ENCODE measurements at regions not wholly inside any gene's neighbourhood (a gene's known extent, or its start where the extent isn't known, plus 50 kb on each side); places are given as distances from the start of the nearest gene placed in this dataset.

DNA sequence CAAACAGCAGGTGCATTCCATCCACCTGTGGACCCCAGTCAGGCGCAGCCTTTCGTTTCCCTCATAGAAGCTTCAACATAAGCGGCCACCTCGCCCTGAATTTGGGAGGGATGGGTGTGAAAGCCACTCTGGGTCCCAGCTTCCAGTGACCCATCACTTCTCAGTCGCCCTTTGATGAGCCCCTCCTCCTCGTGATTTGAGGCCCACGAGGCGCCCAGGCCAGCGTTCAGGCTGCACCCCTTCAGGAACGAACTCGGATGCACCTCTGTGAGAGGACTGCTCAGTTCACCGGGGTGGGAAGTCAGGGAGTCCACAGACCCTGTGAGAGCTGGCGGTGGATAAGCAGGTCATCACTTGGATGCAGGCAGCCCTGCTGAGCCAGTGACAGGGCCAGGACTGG is 1118.2 kb downstream of the BRD1 start:
- no peak overlapping the region for H3K4me3 ChIP-seq (ENCODE audit: low read length)
- DNase-seq (ENCODE audit: low read depth), result no peak
- no peak for TF ChIP-seq CTCF (IDR thresholded peaks at IDR 0.05; ENCODE audit: insufficient read depth, low read depth, low read length, missing control alignments)

DNA sequence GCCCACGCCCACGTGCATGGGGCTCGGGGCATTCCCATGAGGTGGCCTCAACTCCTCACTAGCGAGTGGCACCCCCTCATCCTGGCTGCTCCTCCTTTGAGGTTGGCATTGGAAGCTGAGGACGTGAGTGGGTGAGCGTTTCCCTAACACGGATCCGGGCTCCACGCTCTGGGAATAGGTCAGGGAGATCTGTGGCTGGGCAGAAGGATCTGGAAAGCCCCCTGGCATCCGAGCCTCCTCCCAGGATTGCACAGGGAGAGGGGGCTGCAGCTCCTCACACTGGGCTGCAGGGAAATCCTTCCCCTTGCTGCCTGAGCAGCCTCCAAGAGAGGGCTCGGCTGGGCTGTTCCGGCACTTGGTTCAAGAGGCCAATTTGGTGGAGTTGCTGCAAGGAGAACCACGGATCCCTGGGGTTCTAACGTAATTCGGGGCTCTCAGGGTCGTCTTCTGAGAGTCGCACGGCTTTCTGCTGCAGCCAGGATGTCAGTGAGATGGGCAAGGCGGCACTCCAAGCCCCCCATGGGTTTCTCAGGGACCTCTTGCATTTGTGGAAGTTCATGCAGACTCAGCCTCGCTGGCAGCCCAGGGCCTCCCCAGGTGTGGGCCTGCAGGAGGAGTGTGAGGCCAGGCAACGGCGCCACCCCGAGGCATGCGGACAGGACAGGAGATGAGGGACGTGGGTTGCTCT is 1119.0 kb downstream of the BRD1 start:
- TF ChIP-seq CTCF (IDR thresholded peaks at IDR 0.05; ENCODE audit: insufficient read depth, low read depth, low read length, missing control alignments), result no peak
- no peak overlapping the region for H3K4me3 ChIP-seq (ENCODE audit: low read length)
- DNase-seq (ENCODE audit: low read depth), result no peak

DNA sequence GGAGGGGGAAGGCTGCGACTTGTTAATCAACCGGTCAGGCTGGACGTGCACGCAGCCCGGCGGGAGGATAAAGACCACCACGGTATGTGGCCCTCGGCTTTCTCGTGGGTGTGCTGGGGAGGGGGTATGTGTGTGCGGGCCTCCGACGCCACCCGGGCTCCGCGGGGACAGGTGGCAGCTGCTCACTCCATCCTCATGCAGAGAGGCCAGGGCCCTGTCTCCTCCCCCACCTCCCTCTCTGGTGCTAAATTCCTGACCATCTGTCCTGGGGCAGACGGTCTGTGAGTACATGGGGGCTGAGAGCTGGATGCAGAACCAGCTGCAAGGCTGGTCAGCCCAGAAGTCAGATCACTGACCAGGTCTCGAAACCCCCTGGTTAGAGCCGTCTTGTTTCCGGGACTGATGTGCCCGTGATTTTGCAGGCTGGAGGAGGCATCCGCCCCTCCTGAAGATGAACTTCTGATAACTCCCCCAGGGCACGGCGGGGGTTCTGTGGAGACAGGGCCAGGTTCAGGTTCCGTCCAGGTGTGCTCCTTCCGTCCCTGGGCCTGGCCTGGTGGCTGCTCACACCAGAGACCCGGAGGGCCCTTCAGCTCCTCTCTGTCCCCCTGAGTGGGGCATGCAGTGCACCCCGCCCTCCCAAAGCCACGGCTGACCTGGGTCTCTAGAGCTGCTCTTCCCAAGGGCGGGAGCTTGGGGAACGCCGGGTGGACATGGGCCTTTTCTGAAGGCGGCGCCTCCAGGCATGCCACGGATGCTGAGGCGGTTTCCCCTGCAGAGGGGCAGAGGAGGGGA is 1119.7 kb downstream of the BRD1 start:
- no peak for DNase-seq (ENCODE audit: low read depth)
- H3K4me3 ChIP-seq (ENCODE audit: low read length), result no peak overlapping the region
- no peak for TF ChIP-seq CTCF (IDR thresholded peaks at IDR 0.05; ENCODE audit: insufficient read depth, low read depth, low read length, missing control alignments)

GRCh38 chr22:48706934-48707762 is 1120.5 kb downstream of the BRD1 start:
- DNase-seq (ENCODE audit: low read depth), result no peak
- TF ChIP-seq CTCF (IDR thresholded peaks at IDR 0.05; ENCODE audit: insufficient read depth, low read depth, low read length, missing control alignments), result no peak

GRCh38 chr22:48705917-48706605 is 1121.6 kb downstream of the BRD1 start:
- H3K4me3 ChIP-seq (ENCODE audit: low read length), result no peak overlapping the region
- no peak for TF ChIP-seq CTCF (IDR thresholded peaks at IDR 0.05; ENCODE audit: insufficient read depth, low read depth, low read length, missing control alignments)
- DNase-seq (ENCODE audit: low read depth), result no peak

More at GRCh38 chr22:48706934-48707762, 1120.5 kb downstream of the BRD1 start:
- H3K4me3 ChIP-seq (ENCODE audit: low read length), result no peak overlapping the region

- no peak overlapping the region for H3K4me3 ChIP-seq (ENCODE audit: low read length)
- no peak for DNase-seq (ENCODE audit: low read depth)
- no peak for TF ChIP-seq CTCF (IDR thresholded peaks at IDR 0.05; ENCODE audit: insufficient read depth, low read depth, low read length, missing control alignments)
These were observed 1122.3 kb downstream of the BRD1 start for GRCh38 chr22:48705159-48705916.

Data from epithelial cell of esophagus (primary cell).